BE2C (cell line): ENCODE measurements at regions not wholly inside any gene's neighbourhood (a gene's known extent, or its start where the extent isn't known, plus 50 kb on each side); places are given as distances from the start of the nearest gene placed in this dataset.
"Not testable (repeated sequence)": the region's sequence is repeated elsewhere in the genome, so short reads cannot be mapped to it uniquely, and the experiment has no call there.

ENCODE experiments used
- DNase-seq: peaks from one replicate; pipeline ENCODE4 v3.0.0-alpha.2; 2020
- H3K27me3 ChIP-seq: fragments of 250-450 bp; sonication (Bioruptor Pico); 2 replicates; pipeline ENCODE4 v1.5.1; 2020; ENCODE audit warnings: mild to moderate bottlenecking
- H3K36me3 ChIP-seq: fragments of 250-450 bp; sonication (Bioruptor Pico); 2 replicates; pipeline ENCODE4 v1.5.1; 2020; ENCODE audit warnings: mild to moderate bottlenecking
- H3K4me1 ChIP-seq: fragments of 250-450 bp; sonication (Bioruptor Pico); 2 replicates; pipeline ENCODE4 v1.5.1; 2020
- H3K4me3 ChIP-seq: 2 replicates; pipeline ENCODE4 v1.5.1; 2011; ENCODE audit warnings: low read depth, low read length
- H3K9me3 ChIP-seq: fragments of 250-450 bp; sonication (Bioruptor Pico); 2 replicates; pipeline ENCODE4 v1.5.1; 2020
- CTCF ChIP-seq: IDR thresholded peaks from 2 replicates; pipeline ENCODE4 v1.5.1; 2012; ENCODE audit warnings: mild to moderate bottlenecking, low read depth, low read length

DNA sequence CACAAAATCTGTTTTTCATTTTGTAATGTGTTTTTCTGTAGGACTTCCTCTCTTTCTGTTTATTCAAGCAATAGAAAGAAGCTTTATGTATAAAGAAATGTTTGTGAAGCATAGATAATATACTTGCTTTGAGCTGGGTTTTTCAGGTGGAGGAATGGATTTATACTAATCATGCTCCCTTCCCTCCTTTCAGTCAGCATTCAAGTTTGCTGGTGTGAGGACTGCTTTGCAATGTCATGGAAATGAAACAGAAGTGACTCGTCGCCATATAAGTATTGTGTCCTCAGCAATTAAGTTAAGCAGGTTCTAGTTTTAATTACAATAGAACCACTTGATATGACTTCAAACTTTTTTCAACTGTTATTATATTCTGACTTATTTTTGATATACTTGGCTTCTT, 1447.1 kb downstream of the PCDH19 start:
- Histone ChIP-seq H3K27me3 (no peaks in the 10 kb centered on the region), H3K4me1 (no peaks in the 10 kb centered on the region), H3K36me3 (no peaks in the 10 kb centered on the region), H3K9me3 (no peaks in the 10 kb centered on the region), H3K4me3 (no peak overlapping the region)
- DNase-seq: no peak
- TF ChIP-seq CTCF: no peak

- no peak overlapping the region for H3K4me3 ChIP-seq
- no peaks in the 10 kb centered on the region for H3K9me3 ChIP-seq
- H3K27me3 ChIP-seq: no peaks in the 10 kb centered on the region
- no peaks in the 10 kb centered on the region for H3K4me1 ChIP-seq
- TF ChIP-seq CTCF: no peak
- no peaks in the 10 kb centered on the region for H3K36me3 ChIP-seq
- no peak for DNase-seq
Measured at GRCh38 chrX:98956014-98956413, 1454.1 kb downstream of the PCDH19 start.

DNA sequence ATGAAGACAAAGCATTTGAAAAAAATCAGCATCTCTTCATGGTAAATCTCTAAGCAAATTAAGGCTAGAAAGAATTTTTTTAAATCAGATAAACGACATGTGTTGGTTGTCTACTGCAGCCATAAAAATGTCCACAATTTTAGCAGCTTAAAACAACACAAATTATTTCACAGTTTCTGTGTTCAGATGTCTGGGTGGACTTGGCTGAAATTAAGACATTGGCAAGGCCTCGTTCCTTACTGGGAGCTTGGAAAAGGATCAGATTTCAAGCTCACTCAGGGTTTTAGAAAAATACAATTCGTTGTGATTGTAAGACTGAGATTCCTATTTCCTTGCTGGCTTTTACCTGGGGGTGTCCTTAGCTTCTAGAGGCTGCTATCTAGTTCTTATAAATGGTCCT, 1470.6 kb downstream of the PCDH19 start:
- no peak for DNase-seq
- H3K9me3 ChIP-seq: no peaks in the 10 kb centered on the region
- H3K4me1 ChIP-seq: no peaks in the 10 kb centered on the region
- H3K27me3 ChIP-seq: no peaks in the 10 kb centered on the region
- H3K4me3 ChIP-seq: no peak overlapping the region
- H3K36me3 ChIP-seq: no peaks in the 10 kb centered on the region
- no peak for TF ChIP-seq CTCF

- DNase-seq: no peak
Measured at GRCh38 chrX:98931216-98931615, 1478.9 kb downstream of the PCDH19 start.

DNA sequence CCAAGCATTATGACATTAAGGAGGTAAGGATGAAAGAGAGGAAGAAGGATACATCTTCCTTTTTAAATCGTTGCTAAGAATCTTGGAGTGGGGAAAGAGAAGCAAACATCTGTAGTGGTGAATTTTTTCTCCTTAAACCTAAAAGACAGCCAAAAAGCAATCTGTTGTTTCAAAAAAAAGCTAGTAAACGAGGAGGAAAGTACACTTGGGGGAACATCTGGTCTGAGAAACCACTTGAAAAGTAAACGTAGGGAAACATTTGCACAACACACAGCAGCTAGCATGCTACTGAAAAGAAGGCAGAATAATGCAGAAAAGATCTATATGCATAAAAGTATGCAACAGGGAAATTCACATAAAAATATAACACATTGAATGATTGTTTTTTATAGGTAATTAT, 1485.6 kb downstream of the PCDH19 start:
- Histone ChIP-seq H3K4me3 (no peak overlapping the region), H3K9me3 (no peaks in the 10 kb centered on the region), H3K36me3 (no peaks in the 10 kb centered on the region), H3K27me3 (no peaks in the 10 kb centered on the region), H3K4me1 (no peaks in the 10 kb centered on the region)
- no peak for DNase-seq
- TF ChIP-seq CTCF: no peak

More at GRCh38 chrX:98931216-98931615, 1478.9 kb downstream of the PCDH19 start:
- no peaks in the 10 kb centered on the region for H3K27me3 ChIP-seq
- no peaks in the 10 kb centered on the region for H3K36me3 ChIP-seq
- no peak for TF ChIP-seq CTCF
- H3K4me1 ChIP-seq: no peaks in the 10 kb centered on the region
- H3K4me3 ChIP-seq: no peak overlapping the region
- H3K9me3 ChIP-seq: no peaks in the 10 kb centered on the region

DNA sequence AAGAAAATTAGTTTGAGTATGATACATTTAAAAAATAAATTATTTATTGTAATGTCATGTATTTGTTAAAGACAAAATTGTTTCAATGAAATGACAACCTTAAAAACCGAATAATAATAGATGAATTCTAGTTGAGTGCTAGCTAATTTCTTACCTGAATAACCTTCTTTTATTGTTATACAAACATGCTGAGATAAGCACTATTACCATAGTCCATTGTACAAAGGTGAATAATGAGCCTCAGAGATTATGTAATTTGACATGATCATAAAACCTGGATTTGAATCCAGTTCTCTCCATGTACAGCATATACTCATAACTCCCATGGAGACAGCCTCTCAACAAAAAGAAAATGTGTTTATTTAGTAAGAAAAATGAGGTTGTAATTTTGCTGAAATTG, 1512.9 kb downstream of the PCDH19 start:
- no peak for DNase-seq
- H3K36me3 ChIP-seq: no peaks in the 10 kb centered on the region
- no peaks in the 10 kb centered on the region for H3K9me3 ChIP-seq
- TF ChIP-seq CTCF: no peak
- H3K4me1 ChIP-seq: no peaks in the 10 kb centered on the region
- no peaks in the 10 kb centered on the region for H3K27me3 ChIP-seq
- H3K4me3 ChIP-seq: no peak overlapping the region

GRCh38 chrX:98850639-98851038, 1559.4 kb downstream of the PCDH19 start:
- DNase-seq, H3K9me3 ChIP-seq, H3K27me3 ChIP-seq, H3K4me1 ChIP-seq, H3K4me3 ChIP-seq, H3K36me3 ChIP-seq: not testable (repeated sequence)
